ENCODE measurements at regions not wholly inside any gene's neighbourhood (a gene's known extent, or its start where the extent isn't known, plus 50 kb on each side); places are given as distances from the start of the nearest gene placed in this dataset.

DNA sequence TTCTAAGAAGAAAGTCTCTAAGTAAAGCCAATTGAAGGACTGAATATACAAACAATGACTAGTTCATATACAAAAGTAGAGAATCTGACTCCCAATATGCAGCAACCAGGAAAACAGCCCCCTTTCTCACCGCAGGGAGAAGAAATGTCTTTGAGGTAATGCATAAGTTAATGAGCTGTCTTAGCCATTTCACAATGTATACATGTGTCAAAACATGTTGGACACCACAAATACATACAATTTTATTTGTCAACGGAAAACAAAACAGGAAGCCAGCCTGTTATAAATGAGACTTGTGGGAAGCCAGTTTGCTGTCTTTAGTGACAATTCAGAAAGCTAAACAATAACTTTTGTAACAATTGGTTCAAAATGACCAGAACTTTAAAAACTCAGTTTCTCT, 389.2 kb downstream of the CBLN2 start:
- TF ChIP-seq YY1 (IDR thresholded peaks at IDR 0.05; ENCODE audit: insufficient read depth, insufficient read length) (no peak), ZNF274 (IDR thresholded peaks at IDR 0.05; ENCODE audit: low read depth, low read length) (no peak), SUZ12 (IDR thresholded peaks at IDR 0.05; ENCODE audit: extremely low read depth, insufficient read depth, insufficient read length) (no peak)
